ENCODE measurements at regions not wholly inside any gene's neighbourhood (a gene's known extent, or its start where the extent isn't known, plus 50 kb on each side); places are given as distances from the start of the nearest gene placed in this dataset.

- TF ChIP-seq POLR2A (IDR thresholded peaks at IDR 0.05), result no peak
- no peak for TF ChIP-seq CTCF (IDR thresholded peaks at IDR 0.05)
These were observed 814.5 kb downstream of the CBLN2 start for GRCh38 chr18:71729611-71730010.
